Forelimb muscle (tissue), 1 donor: ENCODE measurements at regions not wholly inside any gene's neighbourhood (a gene's known extent, or its start where the extent isn't known, plus 50 kb on each side); places are given as distances from the start of the nearest gene placed in this dataset.
"Not testable (repeated sequence)": the region's sequence is repeated elsewhere in the genome, so short reads cannot be mapped to it uniquely, and the experiment has no call there.

Experiments
- DNase-seq: peaks from one replicate; pipeline ENCODE4 v3.0.0-alpha.2; 2013; ENCODE audit warnings: low read depth

- no peak for DNase-seq
Observed at GRCh38 chr4:14361084-14361483, 641.2 kb upstream of the CPEB2 start.

GRCh38 chr4:14362385-14362784 is 639.9 kb upstream of the CPEB2 start:
- DNase-seq = no peak

- no peak for DNase-seq
Observed at GRCh38 chr4:14364953-14365536, 637.2 kb upstream of the CPEB2 start.

- DNase-seq = no peak
Observed at GRCh38 chr4:14368391-14368790, 633.9 kb upstream of the CPEB2 start.

GRCh38 chr4:14371131-14371530 is 631.1 kb upstream of the CPEB2 start:
- DNase-seq = no peak

GRCh38 chr4:14375816-14376215 is 626.5 kb upstream of the CPEB2 start:
- no peak for DNase-seq

- DNase-seq = no peak
Observed at GRCh38 chr4:14379183-14379582, 623.1 kb upstream of the CPEB2 start.

DNA sequence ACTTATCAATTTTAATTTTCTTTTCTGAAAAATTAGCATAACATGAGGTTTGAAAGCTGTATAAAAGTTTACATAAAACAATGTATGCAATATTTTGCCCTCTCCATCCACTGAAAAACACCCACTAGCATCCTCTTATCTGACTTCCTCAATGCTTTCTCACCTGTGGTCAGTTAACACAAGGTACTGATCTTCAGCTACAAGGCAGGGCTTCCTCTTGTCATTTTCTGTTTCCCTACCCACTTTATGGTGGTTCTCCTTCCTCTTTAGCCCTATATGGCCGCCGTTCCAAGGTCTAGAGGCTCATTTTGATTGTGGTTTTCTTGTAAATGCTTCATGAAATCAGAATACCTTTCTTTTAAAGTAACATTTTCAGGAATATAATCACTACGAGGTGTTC is 618.6 kb upstream of the CPEB2 start:
- no peak for DNase-seq

GRCh38 chr4:14384824-14385223 is 617.5 kb upstream of the CPEB2 start:
- no peak for DNase-seq

DNA sequence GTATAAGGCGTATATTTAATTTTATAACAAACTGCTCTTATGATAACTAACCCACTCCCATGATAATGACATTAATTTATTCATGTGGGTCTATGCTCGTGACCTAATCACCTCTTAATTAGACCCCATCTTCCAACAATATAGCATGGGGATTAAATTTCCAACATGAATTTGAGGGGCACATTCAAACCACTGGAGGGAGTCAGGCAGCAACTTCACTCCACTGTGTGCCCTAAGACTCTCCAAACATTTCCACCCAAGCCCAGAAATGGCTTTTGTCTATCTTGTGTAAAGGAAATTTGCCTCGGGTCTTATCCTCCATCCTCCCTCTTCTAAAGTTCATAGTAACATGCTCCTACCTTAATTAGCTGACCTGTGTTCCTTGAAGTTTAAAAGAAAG is 616.1 kb upstream of the CPEB2 start:
- DNase-seq = no peak

GRCh38 chr4:14387647-14388046 is 614.6 kb upstream of the CPEB2 start:
- no peak for DNase-seq

DNA sequence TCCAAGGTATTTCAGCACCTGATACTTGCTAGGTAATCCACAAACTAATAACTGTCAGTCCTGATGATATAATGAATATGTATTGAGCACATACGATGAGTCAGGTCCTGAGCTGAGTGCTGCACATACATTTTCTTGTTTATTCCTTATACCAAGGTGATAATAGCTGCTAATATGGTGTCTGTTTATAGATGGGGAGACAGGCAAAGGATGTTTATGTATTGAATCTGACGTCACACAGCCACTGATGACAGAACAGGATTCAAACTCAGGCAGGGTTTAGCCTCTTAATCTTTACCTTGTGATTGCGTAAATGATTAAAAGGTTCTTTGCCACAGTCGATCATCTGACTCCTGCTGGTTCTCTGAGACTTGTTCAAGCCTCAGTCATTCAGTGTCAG is 609.9 kb upstream of the CPEB2 start:
- no peak for DNase-seq

GRCh38 chr4:14396183-14396582 is 606.1 kb upstream of the CPEB2 start:
- no peak for DNase-seq

- no peak for DNase-seq
Observed at GRCh38 chr4:14399848-14400247, 602.4 kb upstream of the CPEB2 start.

DNA sequence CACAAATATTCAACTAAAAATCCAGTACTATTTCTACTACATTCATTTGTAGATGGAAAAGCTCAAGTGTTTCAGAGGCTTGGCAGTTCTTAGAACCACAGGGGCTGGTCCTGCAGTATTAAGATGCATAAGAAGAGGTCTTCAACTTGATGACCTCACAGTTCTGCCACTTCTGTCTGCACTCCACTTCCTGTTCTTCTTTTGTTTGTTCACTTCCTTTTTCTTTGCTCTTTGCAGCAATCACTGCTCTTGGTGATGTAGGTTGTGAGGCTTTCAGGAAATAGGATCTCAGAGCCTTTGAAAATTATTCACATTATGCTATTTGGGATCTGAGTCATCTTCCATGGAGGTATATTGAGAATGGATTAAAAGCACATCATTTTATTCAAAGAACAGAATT is 602.0 kb upstream of the CPEB2 start:
- no peak for DNase-seq

DNA sequence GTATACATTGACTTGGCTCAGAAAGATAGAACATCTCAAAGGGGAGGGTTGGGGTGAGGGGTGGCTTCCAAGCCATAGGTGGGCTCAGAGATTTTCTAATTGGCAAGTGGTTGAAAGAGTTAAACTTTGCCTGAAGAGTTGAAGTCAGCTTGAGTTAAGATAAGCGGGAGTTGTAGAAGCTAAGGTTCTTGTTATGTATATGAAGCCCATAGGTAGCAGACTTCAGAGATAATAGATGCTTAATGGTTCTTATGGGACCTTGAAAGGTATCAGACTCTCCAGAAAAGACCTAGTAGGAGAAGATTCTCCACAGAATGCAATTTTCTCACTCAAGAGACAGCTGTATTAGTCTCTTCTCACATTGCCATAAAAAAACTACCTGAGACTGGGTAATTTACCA is 599.1 kb upstream of the CPEB2 start:
- no peak for DNase-seq

DNA sequence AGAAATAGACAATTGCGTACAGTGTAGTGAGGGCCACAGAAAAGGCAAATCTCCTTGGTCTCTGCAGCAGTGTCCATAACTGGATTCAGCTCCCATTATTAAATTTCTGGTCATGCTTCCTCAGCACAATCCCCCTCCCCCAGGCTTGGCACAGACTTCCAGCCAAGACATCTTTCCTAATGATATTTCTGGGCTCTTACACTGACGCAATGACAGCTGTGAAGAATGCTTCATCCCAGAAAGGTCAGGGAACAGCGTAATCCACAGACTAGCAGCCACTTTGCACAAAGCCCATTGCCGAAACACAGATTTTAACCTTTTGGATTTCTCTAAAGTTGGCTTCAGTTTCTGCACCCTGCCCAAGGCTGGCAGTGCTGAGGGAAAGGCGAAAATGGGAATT is 597.6 kb upstream of the CPEB2 start:
- no peak for DNase-seq

DNA sequence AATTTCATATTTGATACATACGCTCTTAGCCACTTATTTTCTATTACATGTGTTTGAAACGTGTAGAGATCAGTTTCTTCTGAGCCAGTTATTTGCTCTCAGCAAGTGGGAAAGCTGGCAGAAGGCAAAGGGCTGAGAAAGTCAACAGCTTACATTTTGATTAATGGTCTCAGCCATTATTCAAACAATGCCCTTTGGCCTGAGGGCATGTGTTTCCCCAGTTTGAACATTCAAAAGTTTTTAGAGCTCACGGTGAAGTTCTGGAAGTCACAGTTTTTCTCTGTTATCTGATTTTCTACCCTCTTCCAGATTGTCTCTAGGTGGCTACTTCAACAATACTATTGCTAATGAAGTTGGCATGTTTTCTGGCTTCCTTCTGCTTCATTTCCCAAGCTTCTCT is 591.8 kb upstream of the CPEB2 start:
- DNase-seq = no peak

DNA sequence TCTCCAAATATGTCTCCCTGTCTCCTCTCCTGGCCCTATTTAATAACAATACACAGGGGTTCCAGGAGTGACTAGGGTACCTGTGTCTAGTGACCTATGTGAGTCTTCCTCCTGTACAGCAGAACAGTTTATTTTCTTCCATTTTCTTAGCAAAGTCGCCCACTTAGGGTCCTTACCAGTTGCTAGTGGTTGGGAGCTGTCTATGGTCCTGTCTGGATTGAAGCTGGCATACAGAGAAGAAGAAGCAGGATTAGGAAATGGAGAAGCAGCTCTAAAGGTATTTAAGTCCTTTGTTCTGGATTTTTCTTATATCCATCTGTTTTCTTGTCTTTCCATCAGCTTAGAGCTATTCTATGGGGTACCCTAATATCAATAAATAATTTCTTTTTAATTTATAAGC is 587.1 kb upstream of the CPEB2 start:
- no peak for DNase-seq

GRCh38 chr4:14419516-14419915 is 582.8 kb upstream of the CPEB2 start:
- DNase-seq = no peak

- not testable (repeated sequence) for DNase-seq
Observed at GRCh38 chr4:14426297-14426696, 576.0 kb upstream of the CPEB2 start.

DNA sequence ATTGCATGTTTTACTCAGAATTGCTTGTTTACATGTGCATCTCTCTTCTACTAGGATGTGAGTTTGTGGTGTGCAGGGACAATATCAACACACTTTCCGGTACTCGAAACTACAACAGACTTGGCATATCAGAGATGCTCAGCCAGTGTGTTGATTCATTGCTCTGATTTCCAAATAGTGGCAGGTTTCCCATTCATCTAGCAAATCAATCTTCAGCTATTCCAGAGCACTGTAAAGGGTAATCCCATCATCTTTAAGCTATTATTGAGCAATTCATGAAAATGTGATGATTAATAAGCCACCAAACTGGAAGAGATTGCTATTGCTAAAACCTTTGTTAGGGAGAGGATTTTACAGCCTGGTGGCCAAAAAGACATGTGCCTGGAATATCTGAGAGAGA is 574.2 kb upstream of the CPEB2 start:
- no peak for DNase-seq

DNA sequence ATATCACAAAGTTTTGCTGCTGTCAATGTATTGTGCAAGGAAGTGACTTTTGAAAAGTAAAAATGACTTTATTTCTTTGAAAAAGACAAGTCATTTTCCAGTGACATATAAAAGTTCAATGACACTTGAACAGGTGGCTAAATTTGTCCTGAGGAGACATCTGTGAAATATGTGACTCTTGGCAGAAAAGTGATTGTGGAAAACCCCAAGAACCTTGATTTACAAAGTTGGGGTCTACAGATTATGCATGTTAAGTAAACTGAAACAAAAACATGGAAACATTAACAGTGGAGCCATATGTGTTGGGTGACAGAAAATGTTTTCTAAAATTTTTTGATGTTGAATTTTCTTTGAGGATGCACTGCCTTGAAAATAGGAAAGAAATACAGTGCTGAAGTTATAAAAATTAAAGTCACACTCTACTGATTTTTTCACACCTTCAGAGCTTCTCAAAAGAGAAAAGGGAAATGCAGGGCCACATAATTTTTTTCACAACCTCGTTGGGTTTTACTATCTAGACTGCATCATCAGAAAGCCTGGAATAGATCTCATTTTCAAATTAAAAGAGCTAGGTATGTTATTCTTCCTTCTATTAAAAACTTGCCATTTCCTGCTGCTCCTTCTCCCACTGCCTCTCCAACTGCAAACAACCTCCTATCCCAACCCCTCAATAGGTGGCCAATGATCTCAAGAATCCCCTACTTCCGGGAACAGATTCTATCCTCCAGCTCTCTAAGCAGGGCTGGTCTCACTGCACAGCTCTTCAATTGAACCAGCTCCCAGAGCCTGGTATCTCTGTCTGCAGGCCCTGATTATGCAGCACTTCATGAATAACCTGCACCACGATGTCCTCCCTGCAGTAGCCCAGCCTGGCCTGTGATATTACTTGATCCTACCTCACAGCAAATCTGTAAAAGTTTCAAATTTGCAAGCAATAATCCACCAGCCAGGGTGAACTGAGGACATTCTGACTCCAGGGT is 570.8 kb upstream of the CPEB2 start:
- DNase-seq = no peak
